Lung (tissue), 9 donors: ENCODE measurements at regions not wholly inside any gene's neighbourhood (a gene's known extent, or its start where the extent isn't known, plus 50 kb on each side); places are given as distances from the start of the nearest gene placed in this dataset.
"Not testable (repeated sequence)": the region's sequence is repeated elsewhere in the genome, so short reads cannot be mapped to it uniquely, and the experiment has no call there.

Experiments used
- ATAC-seq: fragments of 200-7000 bp; cut with Tn5 transposase; one replicate; pipeline ENCODE4 v1.9.1; 2020; ENCODE audit warnings: moderate number of reproducible peaks; ENCODE audit not compliant: insufficient read depth, low FRiP score
- DNase-seq, 3 donors: peaks; one replicate each; pipeline ENCODE4 v3.0.0-alpha.2; 2013 to 2017
- H3K27ac ChIP-seq, 2 donors: one replicate each; pipeline ENCODE4 v1.5.1; 2013; ENCODE audit warnings: mild to moderate bottlenecking in 2 of 2, moderate library complexity in 2 of 2, control low read depth in 1 of 2, inconsistent platforms in 1 of 2, low read depth in 1 of 2, low read length in 1 of 2
- H3K27me3 ChIP-seq, 3 donors: one replicate each; pipeline ENCODE4 v1.5.1; 2013; ENCODE audit warnings: low read length in 2 of 3; ENCODE audit not compliant: control insufficient read depth in 3 of 3, insufficient read depth in 3 of 3
- H3K36me3 ChIP-seq, 4 donors: one replicate each; pipeline ENCODE4 v1.5.1; 2013; ENCODE audit warnings: low read length in 4 of 4, mild to moderate bottlenecking in 1 of 4, moderate library complexity in 1 of 4; ENCODE audit not compliant: control insufficient read depth in 4 of 4, insufficient read depth in 4 of 4
- H3K4me1 ChIP-seq, 5 donors: one replicate each; pipeline ENCODE4 v1.5.1; 2013; ENCODE audit warnings: low read length in 5 of 5, mild to moderate bottlenecking in 2 of 5, moderate library complexity in 1 of 5; ENCODE audit not compliant: control insufficient read depth in 5 of 5, insufficient read depth in 5 of 5
- H3K4me3 ChIP-seq: one replicate; pipeline ENCODE4 v1.5.1; 2013; ENCODE audit warnings: mild to moderate bottlenecking, control low read depth, moderate library complexity
- H3K9ac ChIP-seq, 2 donors: one replicate each; pipeline ENCODE4 v1.5.1; 2013; ENCODE audit warnings: low read length in 2 of 2, control low read depth in 1 of 2; ENCODE audit not compliant: insufficient read depth in 1 of 2
- H3K9me3 ChIP-seq, 4 donors: one replicate each; pipeline ENCODE4 v1.5.1; 2013; ENCODE audit warnings: low read length in 3 of 4, mild to moderate bottlenecking in 1 of 4, moderate library complexity in 1 of 4; ENCODE audit not compliant: control insufficient read depth in 4 of 4, insufficient read depth in 3 of 4
- WGBS, 2 donors: extraction: QIAGEN DNeasy Blood & Tissue Kit; methylation state at CpG; one replicate each; pipeline ENCODE4 v1.1.7; 2013; 5-methylcytosine and 5-hydroxymethylcytosine counted together
- donor health status: Bipolar disorder and iron deficiency.
- donor health status: healthy.
- donor health status: DM: yes; HTN: yes; CAD: no.

- not testable (repeated sequence) for H3K36me3 ChIP-seq, H3K27ac ChIP-seq, H3K4me1 ChIP-seq, H3K9me3 ChIP-seq, ATAC-seq, H3K9ac ChIP-seq, H3K4me3 ChIP-seq, H3K27me3 ChIP-seq
- 79 to 88% methylated on average over 3 to 4 of the region's 4 CpGs for WGBS, 2 donors
- DNase-seq = peak in 1 of 3 donors; percentile 0
Observed at GRCh38 chr9:40592406-40592805, 536.1 kb downstream of the FOXD4L6 start.

- not testable (repeated sequence) for H3K4me3 ChIP-seq, H3K9me3 ChIP-seq, H3K27me3 ChIP-seq, ATAC-seq, H3K36me3 ChIP-seq, H3K4me1 ChIP-seq, H3K9ac ChIP-seq, H3K27ac ChIP-seq
- 70 to 72% methylated on average over 2 of the region's 2 CpGs for WGBS, 2 donors
- DNase-seq = peak in 1 of 3 donors; percentile 6
Observed at GRCh38 chr9:40591915-40592314, 536.6 kb downstream of the FOXD4L6 start.

- DNase-seq = peak in 1 of 3 donors; percentile 1
- not testable (repeated sequence) for H3K27me3 ChIP-seq, H3K36me3 ChIP-seq, H3K27ac ChIP-seq, H3K4me3 ChIP-seq, ATAC-seq, H3K9me3 ChIP-seq, H3K9ac ChIP-seq, H3K4me1 ChIP-seq
- 90 to 94% methylated on average over 14 to 15 of the region's 15 CpGs for WGBS, 2 donors
Observed at GRCh38 chr9:40587475-40588195, 540.8 kb downstream of the FOXD4L6 start.

GRCh38 chr9:40584039-40584438, 544.4 kb downstream of the FOXD4L6 start:
- not testable (repeated sequence) for H3K4me3 ChIP-seq, H3K9me3 ChIP-seq, DNase-seq, H3K4me1 ChIP-seq, H3K9ac ChIP-seq, H3K36me3 ChIP-seq, H3K27ac ChIP-seq, H3K27me3 ChIP-seq, ATAC-seq
- WGBS, 2 donors = 54% methylated on average over 23 to 54 of the region's 67 CpGs

- H3K9me3 ChIP-seq, H3K4me3 ChIP-seq, H3K27ac ChIP-seq, H3K4me1 ChIP-seq, ATAC-seq, H3K9ac ChIP-seq, H3K36me3 ChIP-seq, H3K27me3 ChIP-seq, DNase-seq: not testable (repeated sequence)
- 70 to 71% methylated on average over 4 to 5 of the region's 7 CpGs for WGBS, 2 donors
Observed at GRCh38 chr9:40583230-40583629, 545.3 kb downstream of the FOXD4L6 start.

GRCh38 chr9:40578908-40579307, 549.6 kb downstream of the FOXD4L6 start:
- not testable (repeated sequence) for H3K4me3 ChIP-seq, H3K36me3 ChIP-seq, H3K27ac ChIP-seq, H3K4me1 ChIP-seq, H3K27me3 ChIP-seq, H3K9me3 ChIP-seq, H3K9ac ChIP-seq, ATAC-seq
- WGBS, 2 donors = 92 to 93% methylated on average over 12 of the region's 12 CpGs
- DNase-seq = peak in 1 of 3 donors; percentile 7
